Hematopoietic multipotent progenitor cell (in vitro differentiated cells): ENCODE measurements at regions not wholly inside any gene's neighbourhood (a gene's known extent, or its start where the extent isn't known, plus 50 kb on each side); places are given as distances from the start of the nearest gene placed in this dataset.

Experiments
- DNase-seq, 3 donors: peaks; one replicate each; pipeline ENCODE4 v3.0.0-alpha.2; 2011 to 2015; ENCODE audit warnings: low read depth in 2 of 3, low spot score in 2 of 3

GRCh38 chr7:21137640-21138039, 290.2 kb upstream of the SP4 start:
- no peak for DNase-seq

- no peak for DNase-seq
Observed at GRCh38 chr7:21140622-21141021, 287.3 kb upstream of the SP4 start.

DNA sequence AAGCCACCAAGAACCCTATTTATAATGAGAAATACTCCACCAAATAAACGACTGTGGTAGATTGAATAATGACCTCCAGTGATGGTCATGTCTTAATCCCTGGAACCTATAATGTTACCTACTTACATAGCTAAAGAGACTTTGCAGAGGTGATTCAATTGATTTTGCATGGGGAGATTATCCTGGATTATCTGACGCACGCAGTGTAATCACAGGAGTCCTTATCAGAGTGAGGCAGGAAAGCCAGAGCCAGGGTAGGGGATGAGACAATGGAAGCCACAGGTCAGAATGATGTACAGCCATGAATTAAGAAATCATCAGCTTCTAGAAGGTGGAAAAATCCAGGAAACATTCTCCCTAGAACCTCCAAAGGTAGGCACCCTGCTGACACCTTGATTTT, 286.4 kb upstream of the SP4 start:
- DNase-seq, result no peak

DNA sequence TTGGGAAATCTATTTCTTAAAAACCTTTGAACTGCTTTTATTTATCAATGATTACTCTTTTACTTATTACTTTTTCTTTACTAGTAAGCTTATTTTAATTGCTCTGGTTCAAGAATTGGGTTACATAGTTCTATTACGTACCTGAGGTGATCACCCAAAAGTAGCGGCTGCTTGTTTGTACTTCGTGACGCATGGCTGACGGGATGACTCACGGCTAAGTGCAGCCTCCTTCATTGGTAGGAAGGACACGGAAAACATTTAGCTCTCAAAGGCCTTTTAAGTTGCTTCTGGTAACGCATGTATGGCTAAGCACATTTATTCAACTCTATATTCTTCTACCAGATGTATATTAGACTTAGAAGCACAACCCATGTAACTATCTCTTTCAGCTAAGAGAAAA, 285.8 kb upstream of the SP4 start:
- no peak for DNase-seq

DNA sequence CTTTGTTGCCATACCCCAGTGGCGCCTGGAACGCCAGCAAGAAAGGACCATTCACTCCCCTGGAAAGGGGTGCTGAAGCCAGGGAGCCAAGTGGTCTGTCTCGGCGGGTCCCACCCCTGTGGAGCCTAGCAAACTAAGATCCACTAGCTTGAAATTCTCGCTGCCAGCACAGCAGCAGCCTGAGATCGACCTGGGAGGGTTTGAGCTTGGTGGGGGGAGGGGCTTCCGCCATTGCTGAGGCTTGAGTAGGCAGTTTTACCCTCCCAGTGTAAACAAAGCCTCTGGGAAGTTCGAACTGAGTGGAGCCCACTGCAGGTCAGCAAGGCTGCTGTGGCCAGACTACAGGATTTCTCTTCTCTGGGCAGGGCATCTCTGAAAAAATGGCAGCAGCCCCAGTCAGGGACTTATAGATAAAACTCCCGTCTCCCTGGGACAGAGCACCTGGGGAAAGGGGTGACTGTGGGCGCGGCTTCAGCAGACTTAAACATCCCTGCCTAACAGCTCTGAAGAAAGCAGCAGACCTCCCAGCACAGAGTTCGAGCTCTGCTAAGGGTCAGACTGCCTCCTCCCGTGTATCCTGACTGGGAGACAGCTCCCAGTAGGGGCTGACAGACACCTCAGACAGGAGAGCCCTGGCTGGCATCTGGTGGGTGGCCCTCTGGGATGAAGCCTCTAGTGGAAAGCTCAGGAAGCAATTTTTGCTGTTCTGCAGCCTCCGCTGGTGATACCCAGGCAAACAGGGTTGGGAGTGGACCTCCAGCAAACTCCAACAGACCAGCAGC, 281.1 kb upstream of the SP4 start:
- no peak for DNase-seq

DNA sequence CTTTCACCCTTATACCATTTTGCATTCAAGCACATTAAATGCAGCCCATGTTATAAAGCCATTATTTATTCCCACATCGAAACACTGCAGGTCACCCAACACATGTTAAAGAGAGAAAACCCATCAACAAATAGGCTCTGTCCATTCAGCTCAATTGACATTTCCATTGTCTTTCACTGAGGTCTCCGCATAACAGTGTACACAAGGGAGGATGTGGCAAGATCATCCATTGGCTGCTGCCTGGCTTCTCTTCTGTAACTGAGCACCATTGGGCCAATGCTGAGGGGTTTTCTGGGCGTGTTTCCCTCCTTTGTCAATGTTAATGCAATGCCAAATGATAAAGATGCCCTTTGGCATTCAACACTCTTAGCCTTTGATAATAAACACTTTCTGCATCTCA, 278.1 kb upstream of the SP4 start:
- DNase-seq, result no peak

- no peak for DNase-seq
Observed at GRCh38 chr7:21154614-21155013, 273.3 kb upstream of the SP4 start.

DNA sequence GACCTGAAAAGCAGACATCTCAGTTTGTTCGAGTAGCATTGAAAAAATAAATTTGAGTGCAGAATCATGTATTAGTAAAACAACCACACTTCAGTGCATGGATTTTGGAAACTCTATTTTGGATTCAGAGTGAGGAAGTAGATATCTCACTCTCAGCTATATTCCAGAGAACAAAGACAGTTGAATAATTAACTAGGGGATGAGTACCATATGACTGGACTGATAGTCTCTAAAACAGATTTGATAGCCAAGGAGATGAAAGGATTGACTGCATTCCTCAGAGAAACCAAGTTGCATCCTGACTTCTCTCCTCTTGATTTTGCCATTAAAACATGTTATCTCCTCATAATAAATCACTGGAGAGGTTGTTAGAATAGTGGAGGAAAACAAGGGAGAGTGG, 268.4 kb upstream of the SP4 start:
- no peak for DNase-seq

DNA sequence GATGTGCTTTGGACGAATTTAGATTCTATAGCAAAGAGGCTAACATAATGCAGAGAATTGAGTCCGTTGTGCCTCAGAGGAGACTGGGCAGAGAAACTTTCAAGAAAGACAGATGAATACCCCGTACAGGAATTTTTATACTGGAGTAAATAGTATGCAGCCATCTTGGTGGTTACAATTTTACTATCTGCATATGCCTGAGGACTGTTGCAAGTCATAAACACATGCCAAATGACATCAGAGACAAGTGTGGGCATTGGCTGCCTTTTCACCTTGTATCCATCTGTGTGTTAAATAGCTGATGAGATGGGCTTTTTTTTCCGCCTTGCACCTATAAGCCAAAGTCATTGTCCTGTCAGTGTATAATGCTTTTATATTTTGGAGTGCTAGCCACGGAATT, 267.5 kb upstream of the SP4 start:
- no peak for DNase-seq

DNA sequence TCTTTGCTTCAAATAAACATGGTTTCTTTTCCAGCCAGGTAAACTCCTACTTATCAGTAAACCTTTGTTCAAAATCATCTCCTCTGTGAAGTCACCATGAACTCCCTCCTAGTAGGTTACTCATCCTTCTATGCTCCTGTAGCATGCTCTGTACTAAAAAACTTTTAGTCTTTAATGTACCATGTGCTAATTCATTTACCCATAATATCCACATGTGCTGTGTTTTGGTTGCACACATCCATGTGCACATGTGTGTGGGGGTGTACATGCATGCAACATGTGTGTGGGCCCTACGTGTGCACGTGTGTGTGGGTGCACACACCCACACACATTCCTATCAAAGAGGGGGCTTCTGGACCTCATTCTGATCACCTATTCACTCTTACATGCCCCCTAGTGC, 259.9 kb upstream of the SP4 start:
- DNase-seq, result no peak

DNA sequence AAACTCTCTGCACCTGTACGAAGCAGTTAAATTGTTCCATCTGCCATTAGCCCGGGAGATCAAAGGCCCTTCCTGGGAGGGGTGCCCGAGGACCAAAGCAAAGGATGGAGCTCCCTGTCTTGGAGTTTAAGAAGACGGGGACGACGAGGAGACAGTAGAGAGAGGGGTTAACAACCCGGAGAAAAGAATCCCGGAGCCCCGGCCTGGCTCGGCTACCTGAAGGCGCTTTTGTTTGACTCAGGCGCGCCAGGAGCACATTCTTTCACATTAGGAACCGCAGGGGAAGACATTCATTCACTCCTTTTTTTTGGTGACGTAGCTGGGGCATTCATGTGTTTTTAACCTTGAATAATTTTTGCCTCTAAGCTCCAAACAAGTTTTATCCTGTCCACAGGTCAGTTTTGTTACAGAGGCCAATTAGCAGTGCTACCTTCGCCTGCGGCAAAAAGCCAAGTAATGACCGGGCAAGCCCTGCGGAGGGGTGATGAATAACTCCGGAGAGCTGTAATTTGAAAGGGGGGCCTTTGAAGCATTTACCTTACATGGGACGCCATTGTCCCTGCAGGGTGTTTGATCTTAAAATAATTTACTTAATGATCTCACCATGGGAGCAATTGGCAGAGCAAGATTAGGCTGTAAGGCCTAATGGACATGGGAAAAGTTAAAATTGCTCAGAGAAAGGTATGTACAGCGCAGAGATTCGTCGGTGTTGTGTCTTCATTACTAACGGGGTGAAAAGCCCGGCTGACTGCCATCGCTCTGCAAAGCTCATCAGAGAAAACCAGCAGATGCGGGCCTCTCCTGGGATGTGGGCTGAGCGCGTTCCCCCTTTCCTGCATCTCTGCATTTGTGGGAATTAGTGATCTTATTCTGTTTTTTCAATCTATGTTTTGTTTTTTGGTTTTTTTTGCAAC, 258.0 kb upstream of the SP4 start:
- no peak for DNase-seq

- DNase-seq, result no peak
Observed at GRCh38 chr7:21172800-21173199, 255.1 kb upstream of the SP4 start.

GRCh38 chr7:21173436-21173835, 254.4 kb upstream of the SP4 start:
- no peak for DNase-seq

- DNase-seq, result no peak
Observed at GRCh38 chr7:21175714-21176113, 252.2 kb upstream of the SP4 start.

- no peak for DNase-seq
Observed at GRCh38 chr7:21184942-21185652, 242.8 kb upstream of the SP4 start.

GRCh38 chr7:21185653-21186265, 242.1 kb upstream of the SP4 start:
- no peak for DNase-seq

DNA sequence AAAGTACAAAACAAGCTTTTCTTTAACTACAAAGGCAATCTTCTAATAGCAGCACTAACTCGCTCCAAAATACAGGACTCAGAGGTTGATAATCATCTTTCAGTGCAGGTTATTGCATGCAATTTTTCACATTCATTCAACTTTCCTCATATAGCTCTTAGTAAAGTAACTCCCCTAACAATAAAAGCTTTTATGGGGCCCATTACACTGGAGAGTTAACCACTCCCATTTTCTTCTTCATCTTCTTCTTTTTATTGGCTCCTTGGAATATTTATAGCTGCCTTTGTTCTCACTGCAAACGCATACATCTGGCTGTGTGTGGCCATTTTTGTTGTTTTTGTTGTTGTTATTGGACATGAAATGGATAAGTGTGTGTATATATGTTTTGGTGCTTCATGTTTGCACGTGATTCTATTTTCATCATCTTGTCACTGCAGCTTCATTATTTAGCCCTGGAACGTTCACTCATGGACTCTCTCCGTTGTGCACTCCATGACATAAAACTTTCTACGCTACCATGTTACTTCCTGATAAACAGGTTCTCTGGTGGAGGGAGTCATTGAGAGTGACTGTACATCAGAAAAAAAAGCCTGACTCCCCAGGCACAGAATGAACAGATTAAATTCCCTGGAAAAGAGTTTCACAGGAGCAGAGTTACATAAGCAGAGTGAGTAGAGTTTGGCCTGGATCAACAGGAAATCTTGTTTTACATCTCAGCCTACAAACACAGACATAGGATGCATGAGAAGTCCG, 236.4 kb upstream of the SP4 start:
- DNase-seq, result no peak

DNA sequence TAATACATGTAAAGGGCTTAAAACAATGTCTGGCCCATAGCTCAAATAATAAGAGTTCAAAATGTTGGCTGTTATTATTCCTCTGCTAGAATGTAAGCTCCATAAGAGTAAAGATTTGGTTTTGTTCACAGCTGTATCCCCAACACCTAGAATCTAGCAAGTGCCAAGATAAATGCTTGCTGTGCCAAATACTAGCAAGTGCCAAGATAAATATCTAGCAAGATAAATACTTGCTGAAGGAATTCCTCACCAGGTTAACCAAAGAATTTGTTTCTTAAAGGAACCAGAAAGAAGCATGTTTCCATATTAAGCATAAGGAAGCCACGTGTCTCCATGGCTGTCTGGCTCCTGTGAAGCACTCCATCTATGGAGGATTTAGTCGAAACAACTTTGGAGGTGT, 235.2 kb upstream of the SP4 start:
- no peak for DNase-seq

- no peak for DNase-seq
Observed at GRCh38 chr7:21193895-21194294, 234.0 kb upstream of the SP4 start.

GRCh38 chr7:21194936-21195335, 232.9 kb upstream of the SP4 start:
- no peak for DNase-seq
